Right atrium auricular region (tissue), 2 donors: ENCODE measurements at regions not wholly inside any gene's neighbourhood (a gene's known extent, or its start where the extent isn't known, plus 50 kb on each side); places are given as distances from the start of the nearest gene placed in this dataset.
"Not testable (repeated sequence)": the region's sequence is repeated elsewhere in the genome, so short reads cannot be mapped to it uniquely, and the experiment has no call there.

ENCODE experiments used
- DNase-seq: peaks from one replicate; pipeline ENCODE4 v3.0.0-alpha.2; 2019; ENCODE audit warnings: low spot score
- H3K27ac ChIP-seq, 2 donors: fragments of 200-600 bp; sonication (generic); 1 replicate in 1 of 2; 2 replicates in 1 of 2; pipeline ENCODE4 v1.5.1; 2016 to 2019
- H3K27me3 ChIP-seq, 2 donors: fragments of 200-600 bp; sonication (generic); one replicate each; pipeline versions ENCODE4 v1.5.1 to v1.6.0; 2017 to 2019
- H3K36me3 ChIP-seq: fragments of 200-600 bp; sonication (generic); one replicate; pipeline ENCODE4 v1.5.1; 2016
- H3K4me1 ChIP-seq, 2 donors: fragments of 200-600 bp; sonication (generic); one replicate each; pipeline versions ENCODE4 v1.5.1 to v1.6.0; 2017 to 2019
- H3K4me3 ChIP-seq, 2 donors: fragments of 200-600 bp; sonication (generic); 1 replicate in 1 of 2; 2 replicates in 1 of 2; pipeline ENCODE4 v1.5.1; 2017 to 2019; ENCODE audit warnings: mild to moderate bottlenecking in 1 of 2, moderate library complexity in 1 of 2
- H3K9me3 ChIP-seq, 2 donors: fragments of 200-600 bp; sonication (generic); one replicate each; pipeline ENCODE4 v1.5.1; 2019
- CTCF ChIP-seq, 2 donors: fragments of 200-600 bp; sonication (generic); IDR thresholded peaks; one replicate each; pipeline ENCODE4 v1.5.1; 2019; ENCODE audit warnings: antibody characterized with exemption in 2 of 2

DNA sequence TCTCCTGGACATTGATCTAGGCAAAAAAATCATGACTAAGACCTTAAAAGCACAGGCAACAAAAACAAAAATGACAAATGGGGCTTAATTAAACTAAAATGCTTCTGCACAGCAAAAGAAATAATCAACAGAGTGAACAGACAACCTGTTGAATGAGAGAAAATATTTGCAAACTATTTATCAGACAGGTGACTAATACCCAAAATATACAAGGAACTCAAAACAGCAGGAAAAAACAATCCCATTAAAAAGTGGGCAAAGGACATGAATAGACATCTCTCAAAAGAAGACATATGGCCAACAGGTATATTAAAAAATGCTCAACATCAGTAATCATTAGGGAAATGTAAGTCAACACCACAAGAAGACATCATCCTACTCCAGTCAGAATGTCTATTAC lies 166.8 kb downstream of the MTERF1 start:
- H3K27ac ChIP-seq, result no peak overlapping the region
- peaks cover 0 to 11% of the 10 kb centered on the region in 2 donors for H3K9me3 ChIP-seq
- no peaks in the 10 kb centered on the region for H3K36me3 ChIP-seq
- H3K27me3 ChIP-seq, result no peaks in the 10 kb centered on the region
- no peak for DNase-seq
- TF ChIP-seq CTCF (IDR thresholded peaks at IDR 0.05), result no peak
- no peak overlapping the region for H3K4me3 ChIP-seq
- no peaks in the 10 kb centered on the region for H3K4me1 ChIP-seq

DNA sequence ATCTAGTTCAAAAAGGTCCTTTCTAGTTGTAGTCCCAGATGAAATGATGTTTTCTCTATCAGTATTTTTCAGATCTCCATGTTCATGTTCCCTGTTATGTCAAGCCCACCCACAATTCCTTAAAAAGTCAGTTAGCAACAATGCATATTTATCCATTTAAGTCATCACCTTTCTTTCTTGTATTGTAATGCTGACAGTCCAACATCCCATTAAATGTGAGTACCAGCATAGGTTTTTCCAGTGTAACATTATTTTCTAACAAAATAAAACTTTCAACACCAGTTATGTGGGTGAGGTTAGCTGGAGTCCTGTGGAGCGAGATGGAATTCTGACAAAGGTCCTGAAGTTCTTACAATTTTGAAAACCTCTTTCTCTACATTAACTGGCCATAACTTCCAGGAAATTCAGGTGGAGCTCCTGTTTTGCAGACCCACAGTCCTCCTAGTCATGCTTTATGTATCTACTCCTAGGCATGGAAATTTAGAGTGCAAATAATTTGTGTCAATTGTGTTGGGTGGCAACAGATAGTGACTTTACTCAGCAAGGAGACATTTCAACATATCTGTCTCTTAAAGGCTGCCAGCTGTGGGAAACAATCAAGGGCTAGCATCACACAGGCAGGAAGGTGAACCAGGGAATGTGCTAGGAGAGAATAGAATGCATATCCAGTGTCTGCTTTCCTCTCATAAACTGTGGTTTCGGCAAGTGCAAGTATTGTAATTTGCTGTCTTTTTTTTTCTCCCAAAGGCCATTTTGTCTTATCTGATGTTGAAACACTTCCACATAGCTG lies 162.6 kb downstream of the MTERF1 start:
- H3K27me3 ChIP-seq, result no peaks in the 10 kb centered on the region
- peaks cover 0 to 5% of the 10 kb centered on the region in 2 donors for H3K9me3 ChIP-seq
- no peak for TF ChIP-seq CTCF (IDR thresholded peaks at IDR 0.05)
- no peaks in the 10 kb centered on the region for H3K4me1 ChIP-seq
- no peaks in the 10 kb centered on the region for H3K36me3 ChIP-seq
- no peak for DNase-seq
- H3K27ac ChIP-seq, result no peak overlapping the region
- no peak overlapping the region for H3K4me3 ChIP-seq

DNA sequence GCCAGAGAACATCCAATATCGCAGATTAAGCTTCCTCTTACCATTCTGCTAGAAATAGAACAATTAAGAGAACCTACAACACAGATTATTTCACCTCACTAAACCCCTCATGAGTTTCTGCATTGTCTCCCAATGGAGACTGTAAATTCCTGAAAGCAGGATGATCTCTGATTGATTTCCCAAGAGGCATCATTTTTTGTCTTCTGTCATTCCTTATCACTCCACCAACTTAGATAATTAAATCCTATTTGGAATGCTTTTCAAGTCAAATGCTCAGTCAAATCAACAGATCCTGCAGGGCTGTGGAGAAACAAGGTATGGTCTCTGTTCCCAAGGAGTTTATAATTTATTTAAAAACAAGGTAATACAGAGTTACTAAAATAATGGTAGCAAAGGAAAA lies 161.5 kb downstream of the MTERF1 start:
- Histone ChIP-seq H3K4me1 (no peaks in the 10 kb centered on the region), H3K36me3 (no peaks in the 10 kb centered on the region), H3K27ac (no peak overlapping the region), H3K9me3 (peaks cover 0 to 7% of the 10 kb centered on the region in 2 donors), H3K27me3 (no peaks in the 10 kb centered on the region), H3K4me3 (no peak overlapping the region)
- TF ChIP-seq CTCF (IDR thresholded peaks at IDR 0.05), result no peak
- no peak for DNase-seq

GRCh38 chr7:91720260-91720937 lies 160.1 kb downstream of the MTERF1 start:
- no peak for DNase-seq
- peaks cover 0 to 15% of the 10 kb centered on the region in 2 donors for H3K9me3 ChIP-seq
- TF ChIP-seq CTCF (IDR thresholded peaks at IDR 0.05), result no peak
- H3K4me1 ChIP-seq, result no peaks in the 10 kb centered on the region
- no peak overlapping the region for H3K27ac ChIP-seq
- no peaks in the 10 kb centered on the region for H3K27me3 ChIP-seq
- no peak overlapping the region for H3K4me3 ChIP-seq
- H3K36me3 ChIP-seq, result no peaks in the 10 kb centered on the region

DNA sequence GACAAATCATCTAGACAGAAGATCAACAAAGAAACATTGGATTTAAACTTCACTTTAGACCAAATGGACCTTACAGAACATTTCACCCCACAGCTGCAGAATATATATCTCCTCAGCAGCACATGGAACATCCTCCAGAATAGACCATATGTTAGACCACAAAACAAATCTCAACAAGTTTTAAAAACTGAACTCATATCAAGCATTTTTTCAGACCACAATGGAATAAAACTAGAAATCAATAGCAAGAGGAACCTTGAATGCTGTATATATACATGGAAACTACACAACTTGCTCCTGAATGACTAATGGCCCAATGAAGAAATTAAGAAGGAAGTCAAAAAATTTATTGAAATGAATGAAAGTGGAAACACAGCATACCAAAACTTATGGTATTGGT lies 157.7 kb downstream of the MTERF1 start:
- no peak for DNase-seq
- no peaks in the 10 kb centered on the region for H3K27me3 ChIP-seq
- TF ChIP-seq CTCF (IDR thresholded peaks at IDR 0.05), result no peak
- no peaks in the 10 kb centered on the region for H3K4me1 ChIP-seq
- H3K9me3 ChIP-seq, result peaks cover 0 to 15% of the 10 kb centered on the region in 2 donors
- H3K36me3 ChIP-seq, result no peaks in the 10 kb centered on the region
- H3K4me3 ChIP-seq, result no peak overlapping the region
- H3K27ac ChIP-seq, result no peak overlapping the region

- DNase-seq, H3K4me1 ChIP-seq: not testable (repeated sequence)
Observed at GRCh38 chr7:91729046-91729445, 151.5 kb downstream of the MTERF1 start.

More at GRCh38 chr7:91729046-91729445, 151.5 kb downstream of the MTERF1 start:
- not testable (repeated sequence) for H3K4me3 ChIP-seq, H3K36me3 ChIP-seq, H3K27me3 ChIP-seq, H3K9me3 ChIP-seq, H3K27ac ChIP-seq
